ENCODE measurements at regions not wholly inside any gene's neighbourhood (a gene's known extent, or its start where the extent isn't known, plus 50 kb on each side); places are given as distances from the start of the nearest gene placed in this dataset.
A peak's percentile ranks its signal among the peaks of the same experiment; 100 is the strongest.

DNA sequence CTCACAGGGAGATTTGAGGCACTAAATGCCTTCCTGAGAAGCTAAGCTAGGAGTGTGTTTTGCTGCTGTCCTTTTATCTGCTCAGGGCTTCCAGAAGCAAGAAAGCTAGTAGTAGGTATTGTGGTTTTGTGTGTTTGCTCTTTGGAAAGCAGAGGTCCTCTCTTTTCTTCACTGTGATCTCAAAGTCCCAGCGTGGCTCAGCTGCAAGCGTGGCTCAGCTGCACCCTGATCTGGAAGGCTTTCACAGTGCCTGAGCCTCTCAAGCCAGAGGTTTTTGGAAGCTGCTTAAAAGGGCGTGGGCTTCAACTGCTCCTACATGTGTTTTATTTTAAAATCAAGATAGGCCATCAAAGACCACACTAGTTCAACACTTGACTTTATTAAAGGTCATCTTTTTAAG, 337.4 kb upstream of the RGS6 start:
- DNase-seq = peak in 7 of 51 donors; percentile 1 to 24 (median 8)

DNA sequence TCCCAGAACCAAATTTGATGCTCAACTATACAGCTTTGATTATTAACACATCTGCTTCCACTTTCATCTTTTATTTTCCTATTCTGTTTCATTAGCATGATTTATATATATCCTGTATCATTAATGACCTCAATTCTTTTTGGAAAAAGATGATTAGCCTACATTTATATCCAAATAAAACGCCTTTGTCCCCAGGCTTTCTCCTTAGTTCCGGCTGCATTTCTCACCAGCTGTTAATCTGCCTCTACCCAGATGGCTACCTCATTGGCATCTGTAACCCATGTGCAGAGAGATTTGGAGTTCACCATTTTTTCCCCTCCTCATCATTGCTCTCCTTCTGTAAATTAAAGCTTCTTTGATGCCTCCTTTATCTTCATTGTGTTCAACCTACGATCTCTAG, 336.8 kb upstream of the RGS6 start:
- DNase-seq = no peak

DNA sequence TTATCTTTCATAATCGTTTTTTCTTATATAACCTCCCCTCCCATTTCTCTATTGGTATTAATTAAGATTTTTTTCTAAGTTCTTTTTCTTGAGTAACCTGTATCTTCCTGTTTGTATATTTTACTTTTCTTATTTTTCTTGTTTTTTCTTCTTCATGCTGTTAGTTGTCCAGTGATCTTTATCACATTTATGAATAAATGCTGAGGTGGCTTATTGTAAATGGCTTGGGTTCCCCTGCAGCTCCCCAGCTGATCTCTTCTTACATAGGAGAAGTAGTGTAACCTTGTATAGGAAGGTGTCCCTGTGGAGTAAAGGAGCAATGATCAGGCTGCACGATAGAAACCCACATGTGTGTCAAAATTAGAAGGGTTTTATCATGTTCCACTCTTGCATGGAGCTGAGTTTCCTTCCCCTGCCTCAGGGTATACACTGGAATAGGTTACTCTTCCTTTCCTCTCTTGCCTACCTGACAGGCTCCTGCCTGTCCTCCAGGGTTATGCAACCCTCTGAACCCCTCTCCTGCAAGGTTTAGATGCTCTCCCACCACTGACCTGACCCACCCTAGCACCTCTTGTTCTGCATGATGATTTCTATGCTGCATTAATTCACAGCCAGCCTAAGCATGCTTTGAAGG, 334.8 kb upstream of the RGS6 start:
- no peak for DNase-seq

DNA sequence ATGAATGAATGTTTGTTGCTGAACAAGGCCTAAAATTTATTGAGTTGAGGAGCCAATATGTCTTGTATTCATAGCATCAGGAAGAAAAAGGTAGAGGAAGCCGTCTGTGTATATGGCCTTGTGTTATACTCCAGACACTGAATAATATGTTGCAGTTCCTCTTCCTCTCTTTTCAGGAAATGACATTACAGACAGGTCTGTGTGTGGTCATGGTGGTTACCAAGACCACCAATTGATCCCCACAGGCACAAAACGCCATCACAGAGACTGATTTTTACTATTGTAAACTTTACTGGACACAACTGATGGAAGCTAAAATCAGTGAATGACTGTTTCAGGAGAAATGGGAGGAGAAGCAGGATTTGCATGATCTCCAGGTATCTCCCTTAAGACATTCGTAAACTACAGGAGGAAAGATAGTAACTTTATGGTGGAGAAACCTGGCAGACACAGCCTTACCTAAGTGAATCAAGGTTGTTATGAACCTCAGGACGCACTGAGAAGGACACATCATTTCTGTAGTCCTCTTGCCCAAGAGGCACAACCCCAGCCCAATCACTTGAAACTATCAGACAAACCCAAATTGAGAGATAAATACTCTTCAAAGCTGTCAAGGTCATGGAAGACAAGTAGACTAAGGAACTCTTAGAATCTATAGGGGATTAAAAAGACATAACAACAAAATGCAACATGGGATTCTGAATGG, 334.1 kb upstream of the RGS6 start:
- no peak for DNase-seq

DNA sequence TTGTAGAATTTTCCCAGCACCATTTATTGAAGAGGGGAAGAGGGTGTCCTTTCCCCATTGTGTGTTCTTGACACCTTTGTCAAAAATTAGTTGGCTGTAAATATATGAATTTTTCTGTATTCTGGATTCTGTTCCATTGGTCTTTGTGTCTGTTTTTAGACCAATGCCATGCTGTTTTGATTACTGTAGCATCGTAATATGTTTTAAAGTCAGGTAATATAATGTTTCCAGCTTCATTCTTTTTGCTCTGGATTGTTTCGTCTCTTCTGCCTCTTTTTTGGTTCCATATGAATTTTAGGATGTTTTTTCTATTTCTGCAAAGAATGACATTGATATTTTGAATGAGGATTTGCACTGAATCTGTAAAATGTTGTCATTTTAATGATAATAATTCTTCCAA, 331.9 kb upstream of the RGS6 start:
- no peak for DNase-seq

DNA sequence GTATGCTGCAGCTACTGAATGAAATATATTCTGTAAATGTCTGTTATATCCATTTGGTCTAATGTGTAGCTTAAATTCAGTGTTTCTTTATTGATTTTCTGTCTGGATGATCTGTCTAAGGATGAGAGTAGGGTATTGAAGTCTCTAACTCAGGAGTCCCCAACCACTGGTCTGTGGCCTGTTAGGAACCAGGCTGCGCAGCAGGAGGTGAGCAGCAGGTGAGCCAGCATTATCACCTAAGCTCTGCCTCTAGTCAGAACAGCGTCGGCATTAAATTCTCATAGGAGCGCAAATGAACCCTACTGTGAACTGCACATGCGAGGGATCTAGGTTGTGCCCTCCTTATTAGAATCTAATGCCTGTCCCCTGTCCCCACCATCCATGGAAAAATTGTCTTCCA, 329.7 kb upstream of the RGS6 start:
- DNase-seq = no peak

DNA sequence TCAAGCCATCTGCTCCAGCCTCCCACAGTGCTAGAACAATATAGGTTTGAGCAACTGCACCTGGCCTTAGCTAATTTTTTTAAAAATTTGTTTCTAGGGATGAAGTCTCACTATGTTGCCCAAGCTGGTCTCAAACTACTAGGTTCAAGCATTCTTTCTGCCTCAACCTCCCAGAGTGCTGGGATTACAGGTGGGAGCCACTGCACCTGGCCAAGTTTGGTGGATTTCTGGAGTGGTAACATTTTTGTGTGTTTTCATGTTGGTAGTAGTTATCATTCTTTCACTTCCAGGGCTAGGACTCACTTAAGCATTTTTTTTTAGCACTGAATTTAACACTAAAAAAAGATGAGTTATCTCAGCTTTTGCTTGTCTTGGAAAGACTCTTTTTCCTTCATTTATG, 328.0 kb upstream of the RGS6 start:
- no peak for DNase-seq

DNA sequence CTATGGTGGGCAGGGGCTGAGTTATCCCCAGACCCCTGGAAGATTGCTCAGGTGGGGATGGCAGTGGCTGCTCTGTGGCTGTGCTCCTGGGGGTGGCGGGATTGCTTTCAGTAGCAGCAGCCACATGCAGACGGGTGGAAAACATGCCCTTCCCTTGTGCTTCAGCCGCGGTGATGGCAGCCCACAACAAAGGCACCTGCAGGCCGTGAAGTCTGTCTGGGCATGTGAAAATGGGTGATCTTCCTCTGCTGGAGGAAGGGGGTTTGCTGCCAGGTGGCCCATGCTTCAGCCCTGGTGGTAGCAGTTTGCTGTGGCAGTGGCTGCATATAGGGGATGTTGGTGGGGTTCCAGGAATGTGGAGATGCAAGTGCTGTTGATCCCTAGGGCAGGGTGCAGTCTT, 326.2 kb upstream of the RGS6 start:
- no peak for DNase-seq

DNA sequence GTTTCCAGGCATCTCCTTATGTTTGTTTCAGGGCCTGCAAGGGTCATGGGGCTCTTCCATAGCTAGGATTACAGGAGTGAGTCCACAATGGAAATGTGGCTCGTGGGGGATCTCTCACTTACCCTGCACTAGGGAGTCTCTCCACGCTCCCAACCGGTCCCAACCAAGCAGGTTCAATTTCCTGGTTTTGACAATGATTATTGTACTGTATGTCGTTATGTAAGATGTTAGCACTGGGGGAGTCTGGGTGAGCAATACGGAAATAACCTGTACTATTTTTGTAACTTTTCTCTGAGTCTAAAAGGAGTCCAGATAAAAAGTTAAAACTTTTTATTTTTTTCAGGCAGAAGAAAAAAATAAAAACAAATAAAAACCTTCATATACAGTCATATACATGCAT, 325.7 kb upstream of the RGS6 start:
- no peak for DNase-seq

DNA sequence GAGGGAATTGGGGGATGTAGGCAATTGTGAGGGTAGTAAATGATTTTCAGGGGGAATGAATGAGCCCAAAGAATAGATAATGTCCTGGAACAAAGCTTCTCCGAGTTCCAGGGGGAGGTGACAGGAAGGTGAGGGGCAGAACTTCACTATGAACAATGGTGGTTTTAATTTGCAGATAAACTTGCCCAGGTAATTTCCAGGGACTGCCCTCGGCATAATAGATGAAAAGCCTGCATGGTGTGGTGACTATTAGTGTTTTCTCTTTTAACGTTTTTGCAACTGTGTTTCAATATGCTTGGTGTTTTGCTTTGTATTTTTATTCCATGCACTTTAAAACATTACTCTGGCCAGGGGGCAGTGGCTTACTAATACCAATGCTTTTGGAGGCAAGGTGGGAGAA, 325.2 kb upstream of the RGS6 start:
- DNase-seq = no peak

DNA sequence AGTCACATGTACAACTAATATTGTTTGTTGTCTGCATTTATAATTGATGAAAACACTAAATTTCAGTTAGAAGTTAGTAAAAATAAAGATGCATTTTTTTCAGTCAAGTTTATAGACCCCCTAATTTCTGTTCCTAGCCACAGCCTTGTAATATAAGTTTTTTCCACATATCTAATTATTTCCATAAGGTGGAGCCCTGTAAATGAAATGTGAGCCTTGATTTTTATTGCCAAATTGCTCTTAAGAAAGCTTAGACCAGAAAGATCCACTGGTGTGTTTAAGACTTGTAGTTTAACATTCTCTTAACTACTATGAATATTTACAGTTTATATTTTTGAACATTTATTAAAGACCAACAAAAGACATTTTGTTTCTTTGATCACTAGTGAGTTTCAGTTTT, 322.1 kb upstream of the RGS6 start:
- DNase-seq = no peak

DNA sequence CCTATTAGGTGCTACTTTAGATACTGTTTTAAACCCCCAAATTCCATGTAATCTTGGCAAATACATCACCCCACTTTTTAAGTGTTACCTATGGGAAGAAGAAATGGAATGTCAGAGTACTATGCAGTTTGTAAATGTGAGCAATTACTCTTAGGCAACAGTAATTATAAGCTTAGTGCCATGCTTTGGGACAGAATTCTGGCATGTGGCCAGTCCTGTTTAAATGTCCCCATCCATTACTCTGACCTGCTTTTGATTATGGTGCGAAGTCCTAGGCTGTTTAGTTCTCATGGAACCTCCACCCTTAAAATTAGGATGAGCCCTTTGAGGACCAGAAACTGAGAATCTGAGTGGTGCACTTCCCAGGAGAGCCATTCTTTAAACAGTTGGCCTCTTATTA, 321.4 kb upstream of the RGS6 start:
- DNase-seq = no peak

DNA sequence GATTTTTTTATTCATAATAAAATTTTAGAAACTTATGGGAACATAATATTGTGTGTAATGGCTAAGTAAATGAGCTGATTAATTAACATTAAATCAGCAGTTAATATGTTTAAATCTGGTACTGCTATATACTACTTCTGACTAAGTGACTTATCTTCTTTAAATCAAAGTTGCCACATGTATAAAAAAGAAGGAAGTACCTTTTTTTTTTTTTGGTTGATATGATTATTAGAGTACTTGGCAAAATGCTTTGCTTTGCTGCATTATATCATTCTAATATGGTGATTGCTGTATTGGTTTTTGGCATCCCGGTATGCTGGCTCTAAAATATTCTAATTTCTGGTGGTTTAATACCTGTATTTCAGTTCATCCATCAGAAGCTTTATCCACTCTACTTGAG, 319.1 kb upstream of the RGS6 start:
- no peak for DNase-seq

DNA sequence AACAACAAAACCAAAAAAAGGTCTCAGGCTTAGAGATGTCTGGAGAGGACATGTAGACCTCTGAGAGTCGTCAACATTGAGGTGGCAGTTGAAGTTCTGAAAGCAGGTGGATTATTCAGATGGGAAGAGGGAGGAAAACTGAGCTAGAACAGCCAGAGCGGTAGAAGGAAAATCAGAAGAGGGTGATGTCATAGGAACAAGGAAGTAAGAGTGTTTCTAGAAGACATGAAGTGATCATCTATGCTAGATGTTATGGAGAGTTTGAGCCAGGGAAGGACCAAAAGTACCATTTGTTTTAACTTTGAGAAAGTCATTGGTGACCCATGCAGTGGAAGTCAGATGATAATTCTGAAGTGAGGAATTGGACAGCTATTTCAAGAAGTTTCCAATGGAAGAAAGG, 316.2 kb upstream of the RGS6 start:
- no peak for DNase-seq

DNA sequence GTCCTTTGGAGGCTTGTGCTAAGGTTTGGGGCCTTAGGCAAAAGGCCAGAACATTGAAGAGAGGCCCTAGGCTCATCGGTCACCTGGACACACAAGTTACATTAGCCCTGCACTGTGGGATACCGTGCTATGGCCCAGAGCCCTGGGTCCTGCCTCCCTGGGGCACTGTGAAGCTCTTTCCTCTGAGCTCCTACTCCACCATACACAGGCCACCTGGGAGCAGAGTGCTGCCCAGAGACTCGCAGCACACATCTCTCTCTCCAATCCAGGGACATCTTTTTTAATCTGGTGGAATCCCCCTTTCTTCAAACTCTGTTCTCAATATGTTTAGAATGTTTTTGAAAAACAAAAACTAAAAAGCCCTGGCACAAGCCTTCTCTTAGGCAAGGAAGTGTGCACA, 314.2 kb upstream of the RGS6 start:
- DNase-seq = no peak

DNA sequence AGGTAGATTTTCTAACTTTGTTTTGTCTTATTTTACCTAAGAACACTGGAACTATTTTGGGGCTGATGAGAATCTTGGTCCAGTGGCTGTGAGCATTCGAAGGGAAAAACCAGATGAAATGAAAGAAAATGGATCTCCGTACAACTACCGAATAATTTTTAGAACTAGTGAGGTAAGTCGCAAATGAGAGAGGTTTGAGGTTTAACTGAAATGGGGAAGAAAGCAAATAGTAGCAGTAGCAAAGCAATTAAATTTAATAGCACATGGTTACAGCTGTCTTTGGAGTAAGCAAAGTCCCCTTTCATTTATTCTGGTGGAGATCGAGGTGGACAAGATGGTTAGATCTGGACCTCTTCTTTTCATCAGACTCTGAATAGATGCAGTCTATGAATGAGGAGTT, 313.5 kb upstream of the RGS6 start:
- no peak for DNase-seq

DNA sequence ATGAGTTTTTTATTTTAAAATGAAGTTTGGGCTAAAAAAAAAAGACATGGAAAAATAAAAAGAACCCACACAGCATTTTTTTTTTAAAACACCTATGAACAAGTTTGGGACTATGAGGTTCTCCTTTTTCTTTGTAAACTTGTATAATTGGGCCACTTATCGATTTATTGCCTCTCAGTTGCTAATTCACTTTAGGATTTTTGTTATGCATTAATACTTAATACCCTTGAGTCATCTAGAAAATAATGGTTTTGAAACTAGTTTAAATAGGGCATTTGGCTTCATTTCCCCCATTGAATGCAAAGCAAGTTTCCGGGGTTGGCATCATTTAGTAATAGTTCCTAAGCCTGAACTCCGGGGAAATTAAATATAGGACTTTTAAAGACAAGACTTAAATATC, 312.8 kb upstream of the RGS6 start:
- DNase-seq = no peak

DNA sequence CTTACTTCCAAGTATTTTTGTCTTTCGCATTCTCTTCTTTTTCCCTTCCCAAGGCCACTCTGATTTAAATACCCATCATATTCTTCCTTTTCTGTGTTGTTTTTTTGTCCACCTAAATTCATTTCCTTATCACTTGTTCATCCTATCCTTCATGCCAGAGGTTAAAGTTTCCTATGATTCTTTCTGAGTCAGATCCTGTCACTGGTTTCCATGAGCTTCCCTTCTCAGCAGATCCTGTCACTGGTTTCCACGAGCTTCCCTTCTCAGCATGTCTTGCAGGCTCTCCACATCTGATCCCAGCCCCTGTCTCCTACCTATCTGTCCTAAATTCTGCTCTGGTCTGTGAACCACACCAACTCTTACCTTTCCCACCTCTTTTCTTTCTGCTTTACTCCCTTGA, 311.8 kb upstream of the RGS6 start:
- DNase-seq = no peak

DNA sequence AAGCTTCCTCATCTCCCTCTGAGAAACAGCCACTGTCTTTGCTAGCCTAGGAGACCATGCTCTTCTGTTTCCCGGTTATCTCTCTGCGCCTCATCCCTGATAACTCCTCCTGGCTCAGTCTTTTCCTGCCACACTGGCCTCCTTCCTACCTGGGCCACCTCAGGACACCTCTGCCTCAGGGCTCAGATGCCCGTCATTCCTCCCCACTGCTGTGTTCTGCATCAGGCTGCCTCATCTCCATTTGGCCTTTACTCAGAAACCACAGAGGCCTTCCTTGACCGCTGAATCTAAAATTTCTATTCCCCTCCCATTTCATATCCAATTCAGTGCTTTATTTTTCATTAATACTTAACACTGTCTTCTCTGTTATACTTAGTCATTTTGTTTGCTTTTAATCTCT, 311.0 kb upstream of the RGS6 start:
- DNase-seq = no peak

DNA sequence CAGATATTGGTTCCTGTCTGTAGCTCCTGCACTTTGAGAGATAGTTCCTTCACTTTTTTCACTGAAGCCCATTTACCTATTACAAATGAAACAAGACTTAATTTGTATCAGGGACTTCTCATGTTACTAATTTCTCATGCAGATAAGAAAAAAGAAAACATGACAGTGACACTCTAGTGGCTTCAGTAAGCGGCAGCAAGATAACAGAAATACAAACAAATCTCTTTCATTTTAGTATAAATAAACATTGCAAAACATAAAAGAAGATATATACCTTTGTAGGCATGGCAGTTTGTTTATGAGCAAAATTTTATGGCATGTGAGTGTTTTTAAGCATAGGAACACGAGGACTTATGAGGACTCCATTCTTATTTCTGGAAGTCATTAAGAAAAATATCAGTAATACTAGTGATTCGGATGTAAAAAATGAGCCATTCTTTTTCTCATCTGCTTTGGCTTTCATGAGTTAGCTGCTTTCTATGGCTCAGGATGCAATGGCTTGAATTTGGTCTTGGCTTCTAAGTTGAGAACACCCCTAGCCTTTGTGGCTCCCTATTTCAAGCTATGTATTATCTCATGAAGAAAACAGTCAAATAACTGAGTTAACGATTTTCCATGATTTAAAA, 310.1 kb upstream of the RGS6 start:
- DNase-seq = no peak

DNA sequence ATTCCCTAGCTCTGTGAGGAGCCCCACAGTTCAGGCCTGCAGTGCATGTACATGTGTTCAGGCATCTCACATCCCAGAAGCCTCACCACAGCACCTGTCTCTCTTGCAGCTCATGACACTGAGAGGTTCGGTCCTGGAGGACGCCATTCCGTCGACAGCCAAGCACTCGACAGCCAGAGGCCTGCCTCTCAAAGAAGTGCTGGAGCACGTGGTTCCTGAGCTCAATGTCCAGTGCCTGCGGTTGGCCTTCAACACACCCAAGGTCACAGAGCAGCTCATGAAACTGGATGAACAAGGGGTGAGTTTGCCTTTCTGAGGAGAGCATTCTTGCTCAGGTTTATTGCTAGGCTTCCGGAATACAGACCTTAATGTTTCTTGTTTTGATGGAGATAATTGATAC, 308.3 kb upstream of the RGS6 start:
- no peak for DNase-seq

DNA sequence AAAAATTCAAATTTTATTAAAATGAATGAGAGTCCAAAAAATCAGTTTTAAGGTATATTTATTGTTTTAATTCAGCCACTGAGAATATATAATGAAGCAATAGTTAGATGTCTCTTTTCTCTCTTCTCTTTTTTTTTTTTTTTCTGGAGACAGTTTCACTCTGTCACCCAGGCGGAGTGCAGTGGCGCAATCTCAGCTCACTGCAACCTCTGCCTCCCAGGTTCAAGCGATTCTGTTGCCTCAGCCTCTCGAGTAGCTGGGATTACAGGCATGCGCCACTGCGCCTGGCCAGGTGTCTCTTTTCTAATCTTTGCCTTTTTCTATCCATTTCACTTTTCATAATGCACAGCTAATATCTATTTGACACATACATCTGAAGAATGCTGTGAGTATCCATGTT, 307.1 kb upstream of the RGS6 start:
- DNase-seq = no peak

DNA sequence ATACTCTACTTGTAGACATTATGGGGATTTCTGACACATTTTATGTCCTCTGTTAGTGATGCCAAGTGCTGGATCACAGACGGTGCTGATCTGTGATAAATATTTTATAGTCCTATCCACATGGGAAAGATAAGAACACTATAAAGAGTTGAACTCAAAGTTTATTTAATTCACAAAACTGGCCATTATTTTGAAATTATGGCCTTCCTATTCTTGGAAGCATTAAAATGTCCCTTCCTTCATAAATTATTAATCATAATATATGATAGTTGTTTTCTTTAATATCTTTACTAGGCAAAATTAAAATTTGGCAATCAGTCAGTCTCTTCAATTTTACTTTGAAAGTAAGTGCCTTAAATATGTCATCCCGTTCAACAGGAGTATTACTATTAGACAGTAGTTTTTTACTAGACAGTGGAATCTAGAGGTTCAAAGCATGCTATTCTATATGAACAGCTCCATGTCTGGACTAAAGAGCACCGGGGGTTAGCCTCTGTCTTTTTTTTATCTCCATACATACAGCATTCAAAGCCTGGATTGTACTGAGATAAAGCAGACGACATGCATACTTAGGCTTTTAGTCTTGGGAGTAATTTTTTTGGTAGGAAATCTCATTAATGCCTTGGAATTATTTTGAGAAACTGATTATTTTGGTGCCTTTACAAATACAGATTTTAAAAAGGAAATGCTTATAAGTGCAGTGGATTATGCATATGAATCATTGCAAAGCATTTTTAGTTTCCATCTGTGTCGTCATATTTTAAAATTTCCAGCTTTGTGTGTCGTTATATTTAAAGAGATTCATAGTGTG, 306.1 kb upstream of the RGS6 start:
- DNase-seq = no peak
